ENCODE measurements at regions not wholly inside any gene's neighbourhood (a gene's known extent, or its start where the extent isn't known, plus 50 kb on each side); places are given as distances from the start of the nearest gene placed in this dataset.

DNA sequence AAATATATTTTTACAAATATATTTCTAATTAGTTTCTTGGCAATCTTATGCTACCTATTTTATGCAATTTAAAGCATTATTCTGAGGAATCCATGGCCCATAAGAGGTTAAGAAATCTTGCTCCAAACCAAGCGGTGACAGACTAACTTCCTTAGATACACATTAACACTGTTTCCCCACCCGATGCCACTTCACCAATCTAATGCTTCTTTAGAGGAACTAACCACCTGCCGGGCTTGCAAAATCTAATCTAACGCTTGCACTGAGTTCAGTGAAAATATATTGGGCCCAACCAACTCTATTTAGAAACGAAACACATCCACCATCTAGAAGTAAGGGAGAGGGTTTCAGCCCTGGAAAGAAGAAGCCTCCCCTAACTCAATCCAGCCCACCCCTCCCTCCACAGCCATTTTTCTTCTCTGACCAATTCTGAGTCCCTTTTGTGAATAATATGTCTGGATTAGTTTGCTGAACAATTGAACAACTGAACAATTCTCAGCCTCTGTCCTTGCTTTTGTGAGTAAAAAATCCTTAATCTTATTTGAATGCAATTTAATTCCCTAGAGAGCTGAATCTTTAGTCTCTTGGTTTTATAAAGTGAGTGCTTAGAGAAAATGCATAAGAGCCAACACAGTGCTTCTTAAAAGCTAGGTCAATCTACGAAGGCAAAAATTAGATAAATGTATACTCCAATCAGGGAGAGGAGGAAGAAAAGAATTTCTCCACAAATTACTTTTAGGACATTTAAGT, 150.4 kb upstream of the ADAMTS9 start:
- no peak for DNase-seq

DNA sequence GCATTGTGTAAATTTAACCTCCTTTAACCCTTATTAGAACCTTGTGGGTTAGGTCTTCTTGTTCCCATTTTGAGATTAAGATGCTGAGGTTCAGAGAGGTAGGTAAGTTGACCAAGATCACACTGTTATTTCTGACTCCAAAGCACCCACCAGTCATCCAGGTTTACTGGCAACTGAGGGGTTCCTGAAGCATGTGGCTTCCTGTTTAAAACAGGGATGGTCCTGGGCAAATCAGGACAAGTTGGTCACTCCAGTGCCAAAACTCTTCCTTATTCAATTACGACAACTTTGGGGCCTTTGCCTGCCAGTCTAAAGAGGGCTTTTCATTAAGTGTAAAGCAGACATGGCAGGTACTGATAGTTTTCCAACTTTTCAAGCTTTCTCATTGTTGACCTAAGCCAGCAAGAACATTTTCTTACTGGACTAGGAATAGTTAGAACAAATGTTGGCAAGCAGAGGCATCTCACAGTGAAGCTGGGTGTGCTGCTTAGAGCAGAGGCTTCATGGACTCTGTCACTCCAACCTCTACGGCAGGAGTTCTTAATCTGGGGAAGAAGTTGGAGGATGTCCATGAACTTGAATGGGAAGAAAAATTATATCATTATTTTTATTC, 149.4 kb upstream of the ADAMTS9 start:
- DNase-seq, result no peak

DNA sequence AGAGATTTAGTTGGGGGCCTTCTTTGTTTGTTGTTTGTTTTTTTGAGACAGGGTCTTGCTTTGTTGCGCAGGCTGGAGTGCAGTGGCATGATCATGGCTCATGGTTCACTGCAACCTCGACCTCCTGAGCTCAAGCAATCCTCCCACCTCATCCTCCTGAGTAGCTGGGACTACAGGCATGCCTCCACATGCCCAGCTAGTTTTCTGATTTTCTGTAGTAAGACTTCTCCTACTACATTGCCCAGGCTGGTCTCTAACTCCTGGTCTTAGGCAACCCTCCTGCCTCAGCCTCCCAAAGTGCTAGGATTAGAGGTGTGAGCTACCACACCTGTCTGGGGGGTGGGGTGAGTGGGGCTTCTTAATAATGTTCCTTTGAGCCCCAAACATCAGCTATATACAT, 148.3 kb upstream of the ADAMTS9 start:
- no peak for DNase-seq

DNA sequence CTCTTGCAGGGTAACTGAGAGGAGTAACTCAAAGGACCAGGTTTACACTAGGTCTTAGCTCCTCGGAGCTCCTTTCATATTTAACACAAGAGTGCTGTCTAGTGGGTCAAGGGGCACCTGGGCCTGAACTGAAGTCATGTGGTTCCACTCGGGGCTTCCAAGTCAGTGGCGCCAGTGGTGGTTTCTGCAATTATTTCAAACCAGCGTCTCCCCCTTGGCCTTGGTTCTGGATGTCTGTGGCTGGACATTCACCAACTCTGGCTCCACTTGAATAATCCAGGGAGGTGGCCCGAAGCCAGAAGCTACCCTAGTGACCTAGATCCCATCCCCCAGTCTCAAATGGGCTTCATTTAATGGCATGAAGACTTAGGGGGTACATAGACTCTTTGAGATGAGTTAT, 144.3 kb upstream of the ADAMTS9 start:
- DNase-seq, result no peak

DNA sequence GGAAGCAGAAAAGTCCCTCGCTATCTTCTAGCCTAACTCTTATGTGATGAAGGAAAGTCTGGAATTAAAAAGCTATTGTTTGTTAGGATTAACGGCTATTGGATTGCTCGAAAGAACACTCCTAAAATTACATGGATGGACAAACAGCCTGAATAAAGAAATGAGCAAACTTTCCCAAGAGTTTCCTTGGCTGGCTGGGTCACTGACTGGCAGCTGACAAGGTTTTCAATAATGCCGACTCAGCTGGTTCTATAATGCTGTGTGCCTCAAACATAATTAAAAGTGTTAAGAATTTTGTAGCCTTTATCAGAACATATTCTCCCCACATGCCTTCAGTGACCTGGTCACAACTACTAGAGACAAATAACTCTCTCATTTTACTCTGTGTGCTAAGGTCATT, 142.9 kb upstream of the ADAMTS9 start:
- no peak for DNase-seq

DNA sequence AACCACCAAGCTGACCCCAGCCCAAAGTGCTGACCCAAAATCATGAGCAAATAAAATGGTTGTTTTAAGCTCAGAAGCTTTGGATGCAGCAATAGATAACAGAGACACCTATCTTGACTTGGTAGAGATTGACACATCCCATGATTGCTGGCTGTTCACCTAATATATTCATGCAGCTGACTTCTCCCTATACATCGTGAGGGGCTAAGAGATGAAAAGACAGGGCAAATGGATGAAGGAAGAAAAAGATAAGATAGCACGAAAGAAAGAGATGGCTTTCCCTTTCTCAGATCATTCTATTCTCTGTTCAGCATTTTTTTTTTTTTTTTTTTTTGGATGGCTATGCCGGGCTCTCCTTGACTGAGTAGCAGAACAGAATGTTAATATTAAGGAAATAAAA, 141.5 kb upstream of the ADAMTS9 start:
- no peak for DNase-seq

DNA sequence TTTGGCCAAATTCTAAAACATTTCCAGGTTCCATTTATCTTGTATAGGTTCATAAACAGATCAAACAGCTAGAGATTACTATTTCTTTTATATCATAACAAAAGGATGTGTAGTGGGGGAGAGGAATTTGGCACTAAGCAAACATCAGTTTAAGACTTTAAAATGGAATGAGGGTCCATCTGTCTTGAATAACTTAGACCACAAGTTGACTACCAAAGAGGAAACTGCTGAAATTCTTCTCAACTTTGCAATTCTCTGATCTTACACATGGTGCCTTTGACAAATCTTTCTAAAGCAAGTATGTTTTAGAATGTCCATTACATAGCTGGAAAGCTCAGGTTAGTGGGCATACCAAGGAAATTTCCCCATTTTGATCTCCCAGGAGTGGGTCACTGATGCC, 140.5 kb upstream of the ADAMTS9 start:
- no peak for DNase-seq

DNA sequence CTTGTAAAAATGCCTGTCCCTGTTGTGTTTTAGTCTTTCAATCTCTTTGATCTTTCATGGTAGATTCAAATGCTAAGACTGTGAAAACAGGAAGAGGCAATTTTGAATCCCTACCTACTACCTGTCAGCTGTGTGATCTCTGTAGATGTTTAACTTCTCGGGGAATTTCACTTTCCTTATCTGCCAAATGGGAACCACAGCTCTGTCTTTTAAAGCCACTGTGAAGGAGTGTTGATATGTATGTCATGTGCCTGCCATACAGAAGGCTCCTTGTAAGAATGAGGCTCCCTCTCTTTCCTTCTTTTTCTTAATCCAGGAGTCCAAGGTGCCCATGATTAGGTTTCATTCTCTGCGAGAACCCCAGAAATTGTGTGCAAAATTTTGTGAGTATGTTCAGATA, 139.6 kb upstream of the ADAMTS9 start:
- no peak for DNase-seq

DNA sequence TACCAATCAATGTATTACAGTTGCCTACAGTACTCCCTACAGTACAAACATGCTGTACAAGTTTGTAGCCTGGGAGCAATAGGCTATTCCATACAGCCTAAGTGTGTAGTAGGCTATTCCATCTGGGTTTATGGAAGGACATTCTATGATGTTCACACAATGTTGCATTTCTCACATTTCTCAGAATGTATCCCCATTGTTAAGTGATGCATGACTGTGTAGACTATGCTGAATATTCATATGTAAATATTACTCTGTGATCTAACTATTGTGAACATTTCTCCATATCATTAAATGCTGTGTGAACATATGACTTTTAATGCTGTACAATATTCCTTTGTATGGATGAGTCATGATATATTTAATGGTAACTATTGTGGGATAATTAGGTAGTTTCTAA, 139.2 kb upstream of the ADAMTS9 start:
- DNase-seq, result no peak

DNA sequence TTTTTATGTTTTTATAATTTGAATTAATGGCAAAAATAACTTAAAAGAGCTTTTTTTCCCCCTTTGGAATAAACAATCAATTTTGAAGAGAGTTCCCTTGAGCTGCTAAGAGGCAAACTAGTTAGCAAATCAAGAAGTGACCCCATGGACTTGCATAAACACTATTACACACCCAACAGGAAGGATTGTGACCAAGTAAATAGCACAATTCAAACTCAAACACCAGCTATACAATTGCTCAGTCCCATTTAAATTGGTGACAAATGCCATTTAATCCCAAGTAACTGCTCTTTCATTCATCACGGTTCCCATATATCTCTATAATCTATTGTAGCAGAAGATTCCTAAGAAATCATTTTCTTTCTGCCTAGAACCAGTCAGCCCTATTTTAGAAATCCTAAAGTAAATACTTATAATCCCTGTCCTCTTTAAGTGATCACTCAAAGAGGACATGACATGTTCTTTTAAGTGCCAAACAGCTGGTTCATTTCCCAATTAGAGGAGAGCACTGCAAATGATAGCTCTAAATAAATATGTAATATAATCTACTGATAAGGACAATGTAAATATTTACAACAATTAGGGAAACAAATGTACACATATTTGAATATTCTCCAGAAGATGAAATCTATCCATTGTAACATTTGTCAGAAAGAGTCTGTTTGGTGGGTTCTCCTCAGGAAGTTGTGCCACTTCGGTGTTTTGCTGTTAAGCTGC, 137.8 kb upstream of the ADAMTS9 start:
- DNase-seq, result peak; percentile 38

DNA sequence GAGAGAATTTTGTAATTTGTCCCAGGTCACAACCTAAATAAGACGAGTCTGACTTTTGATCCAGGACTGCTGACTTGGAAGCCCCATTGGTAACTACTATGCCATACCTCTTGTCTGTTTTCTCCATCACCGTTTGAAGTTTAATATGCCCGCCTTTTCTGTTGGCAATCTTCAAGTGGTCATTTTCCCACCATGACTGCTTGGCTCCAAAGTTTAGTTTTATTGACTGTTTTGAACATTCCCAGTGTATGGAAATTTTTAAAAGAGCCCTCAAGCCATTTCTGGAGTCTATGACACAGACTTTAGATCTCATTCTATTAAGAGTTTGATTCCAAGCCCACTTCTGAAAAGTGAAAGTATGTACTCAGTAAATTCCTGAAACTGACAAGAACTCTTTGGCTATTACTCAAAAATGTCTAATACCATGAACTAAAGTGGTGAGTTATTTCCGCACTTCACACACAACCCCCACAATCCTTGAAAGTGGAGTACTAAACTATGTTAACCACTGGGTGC, 136.7 kb upstream of the ADAMTS9 start:
- no peak for DNase-seq

DNA sequence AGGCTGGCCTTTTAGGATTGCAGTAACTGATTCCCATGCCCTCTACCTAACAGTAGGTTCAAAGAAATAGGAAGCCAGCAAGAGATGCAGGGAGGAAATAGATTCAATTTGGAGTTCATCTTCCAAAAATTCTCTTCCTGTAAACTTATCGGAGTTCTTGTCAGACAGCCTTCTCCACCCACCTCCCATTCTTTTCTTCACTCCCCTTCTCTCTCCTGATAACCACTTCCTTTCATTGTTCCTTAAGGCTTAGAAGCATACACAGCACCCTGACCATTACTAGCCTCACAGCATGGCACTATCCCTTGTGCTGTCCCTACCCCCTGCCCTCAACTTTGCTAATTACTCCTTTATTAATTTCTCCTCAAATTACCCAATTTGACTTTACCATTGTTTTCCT, 130.4 kb upstream of the ADAMTS9 start:
- DNase-seq, result no peak

DNA sequence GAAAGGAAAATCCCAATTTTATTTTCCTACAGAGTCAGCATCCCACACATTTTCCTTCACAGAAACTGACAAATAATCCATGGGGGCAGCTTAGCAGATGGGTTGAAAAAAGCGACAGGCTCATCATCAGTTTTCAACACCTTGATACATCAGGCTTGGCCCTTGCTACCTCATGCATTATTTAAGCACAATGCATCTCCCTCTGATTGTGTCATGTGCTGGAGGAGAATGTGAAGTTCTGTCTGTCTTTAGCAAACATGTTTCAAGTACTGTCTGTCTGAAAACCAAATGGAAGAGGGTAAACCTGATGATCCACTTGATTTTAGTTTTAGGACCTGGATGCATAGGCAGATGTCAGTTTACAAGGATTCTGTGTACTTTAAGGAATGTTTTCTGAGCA, 128.6 kb upstream of the ADAMTS9 start:
- no peak for DNase-seq

DNA sequence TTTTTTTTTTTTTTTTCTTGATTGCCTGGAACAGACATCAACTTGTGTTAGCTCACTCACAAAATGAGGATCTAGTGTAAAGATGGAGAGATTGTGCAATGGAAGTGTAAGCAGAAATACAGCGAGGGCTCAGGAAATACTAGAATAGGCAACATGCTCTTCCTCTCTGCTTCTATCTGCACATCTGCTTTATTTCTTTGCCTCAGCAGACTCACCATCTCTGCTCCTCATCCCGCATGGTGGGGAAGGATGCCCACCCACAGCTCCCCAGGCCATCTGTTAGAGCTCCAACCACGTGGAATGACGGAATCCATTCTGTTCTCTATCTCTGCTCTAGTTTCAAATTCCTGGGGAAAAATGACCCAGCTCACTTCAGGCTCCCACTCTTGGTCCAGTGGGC, 128.0 kb upstream of the ADAMTS9 start:
- DNase-seq, result peak; percentile 67

DNA sequence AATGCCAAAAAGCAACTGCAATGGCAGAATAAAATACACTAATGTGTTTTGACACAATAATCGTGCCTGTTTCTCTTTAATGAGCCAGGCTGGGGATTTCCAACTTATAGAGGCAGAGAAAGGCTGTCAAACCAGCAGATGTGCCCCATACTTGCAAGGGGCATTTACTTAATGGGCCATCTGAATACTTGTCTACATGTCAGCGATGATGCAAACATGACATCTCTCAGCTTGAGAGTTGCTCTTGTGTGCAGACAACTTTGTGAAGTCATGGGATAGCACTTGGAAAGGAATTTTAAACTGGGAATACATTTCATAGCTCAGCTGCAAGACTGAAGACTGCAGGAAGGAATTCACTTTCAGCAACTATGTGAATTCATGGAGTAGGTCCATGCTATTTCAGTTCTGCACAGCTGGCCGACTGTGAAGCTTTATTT, 127.4 kb upstream of the ADAMTS9 start:
- DNase-seq, result peak; percentile 88

DNA sequence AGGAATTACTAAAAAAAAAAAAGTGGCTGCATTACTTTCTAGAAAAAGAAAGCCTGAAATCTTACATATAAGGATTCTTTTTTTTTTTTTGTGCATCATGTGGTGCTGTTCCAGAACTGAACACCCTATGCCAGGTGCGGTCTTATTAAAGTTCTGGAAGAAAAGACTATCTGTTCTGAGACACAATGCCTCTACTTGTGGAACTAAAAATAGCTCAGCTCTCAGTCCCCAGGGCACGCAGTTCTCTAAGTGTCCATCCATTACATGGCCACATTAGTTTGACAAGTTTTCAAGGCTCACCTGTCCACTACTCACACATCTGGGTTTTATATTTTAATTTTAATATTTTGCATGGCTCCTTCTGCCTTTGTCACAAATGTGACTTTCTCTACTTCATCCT, 126.6 kb upstream of the ADAMTS9 start:
- DNase-seq, result peak; percentile 68

DNA sequence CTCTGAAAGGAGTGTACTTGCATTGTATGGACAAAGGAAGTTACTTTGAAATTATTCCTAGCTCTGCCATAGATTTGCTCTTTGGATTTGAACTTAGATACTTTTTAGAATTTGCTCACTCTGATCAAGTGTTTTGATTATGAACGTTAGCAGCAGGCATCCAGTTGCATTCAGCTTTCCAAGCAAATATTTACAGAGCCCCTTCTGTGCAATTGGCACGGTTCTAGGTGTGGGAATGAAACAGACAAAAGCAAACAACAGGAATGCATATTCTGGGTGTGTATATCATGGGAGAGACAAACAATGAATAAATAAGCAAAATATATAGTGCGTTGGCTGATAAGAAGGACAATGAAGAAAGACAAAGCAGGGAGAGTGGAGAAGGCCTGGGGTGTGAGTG, 125.5 kb upstream of the ADAMTS9 start:
- DNase-seq, result no peak

DNA sequence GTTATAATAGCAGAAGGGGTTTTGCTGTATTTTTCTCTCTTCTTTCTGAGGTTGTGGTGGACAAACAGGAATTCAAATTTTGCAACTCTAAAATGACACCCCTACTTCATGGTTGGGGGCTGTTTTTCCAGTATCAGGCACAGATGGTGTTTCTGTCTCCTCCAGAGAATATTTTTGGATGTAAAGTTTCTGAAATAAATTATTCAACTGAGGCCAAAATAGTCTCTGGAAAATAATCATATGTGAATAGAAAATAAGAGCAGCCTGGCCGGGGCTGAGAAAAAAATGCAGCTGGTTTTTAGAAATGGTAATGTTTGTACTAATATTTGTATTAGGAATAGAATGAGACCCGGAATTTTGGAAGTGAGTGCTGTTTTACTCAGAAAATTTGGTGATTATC, 121.3 kb upstream of the ADAMTS9 start:
- no peak for DNase-seq

DNA sequence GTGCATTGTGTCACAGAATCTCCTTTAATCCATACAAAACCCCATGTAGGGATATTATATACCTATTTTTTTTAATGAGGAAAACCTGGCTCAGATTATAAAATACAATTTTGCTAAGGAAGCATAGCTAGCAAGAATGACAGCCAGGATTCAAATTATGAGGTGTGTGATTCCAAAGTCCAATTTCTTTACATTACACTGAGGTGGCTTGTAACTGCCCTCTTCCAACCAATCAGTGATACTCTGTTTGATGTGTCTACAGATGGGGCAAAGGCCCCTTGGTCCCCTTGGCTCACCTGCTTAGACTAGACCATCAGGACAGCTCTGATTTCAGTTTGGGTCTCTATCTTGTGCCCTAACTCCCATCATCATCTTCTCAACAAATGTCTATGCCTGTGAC, 120.3 kb upstream of the ADAMTS9 start:
- DNase-seq, result no peak

DNA sequence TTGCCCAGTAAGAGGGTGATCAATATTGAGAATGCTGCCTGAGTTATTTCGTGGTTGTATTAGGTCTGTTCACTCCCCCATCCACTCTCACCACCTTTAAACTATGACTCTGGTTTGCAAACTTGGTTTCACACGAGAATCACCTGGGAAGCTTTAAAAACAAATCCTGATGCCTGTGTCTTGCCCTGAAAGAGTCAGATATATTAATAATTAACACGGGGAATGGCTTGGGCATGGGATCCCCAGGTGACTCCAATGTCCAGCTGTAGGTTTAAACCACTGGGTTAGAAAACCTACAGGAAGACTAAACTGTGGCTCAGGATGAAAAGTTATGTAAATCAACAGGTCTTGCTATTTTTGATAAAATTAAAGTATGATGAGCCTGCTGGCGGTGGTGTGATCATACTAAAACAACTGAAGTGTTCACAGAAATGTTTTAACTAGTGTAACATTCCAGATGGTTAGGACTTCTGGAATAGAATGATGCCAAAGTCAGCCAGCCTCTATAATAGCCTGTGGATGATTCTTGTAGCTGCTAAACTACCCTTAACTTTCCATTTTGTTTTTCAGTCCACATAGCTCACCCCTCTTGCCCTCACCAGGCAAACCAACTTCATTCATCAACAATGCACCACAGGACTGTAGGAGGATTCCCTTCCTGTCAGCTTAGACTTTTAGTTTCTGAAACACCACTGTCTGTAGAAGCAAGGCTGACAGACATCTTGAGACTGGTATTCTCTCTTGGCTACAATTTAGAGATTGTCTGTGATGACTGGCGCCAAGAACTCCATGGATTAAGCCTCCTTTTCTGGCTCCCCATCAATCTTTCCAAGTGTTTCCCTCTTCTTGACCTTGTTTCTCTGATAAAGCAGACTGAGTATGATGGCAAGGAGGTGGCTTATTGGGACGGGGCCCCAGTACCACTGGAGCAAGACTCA, 119.1 kb upstream of the ADAMTS9 start:
- DNase-seq, result no peak

DNA sequence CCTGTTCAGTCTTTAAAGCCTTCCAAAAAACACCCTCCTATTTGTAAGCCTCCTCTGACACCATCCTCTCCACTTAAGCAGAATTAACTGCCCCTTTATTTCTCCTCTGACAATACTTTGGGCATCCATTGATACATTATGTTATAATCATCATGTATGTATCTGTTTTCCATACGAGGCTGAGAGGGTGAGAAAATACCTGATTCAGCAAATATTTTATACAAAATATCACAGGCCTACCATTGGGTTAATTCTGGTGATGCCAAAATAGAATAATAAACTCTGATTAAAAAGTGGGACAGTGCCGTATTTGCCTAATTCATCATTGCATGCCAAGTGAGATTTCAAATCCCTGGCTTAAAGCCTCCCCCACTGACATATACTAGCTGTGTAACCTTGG, 118.2 kb upstream of the ADAMTS9 start:
- no peak for DNase-seq

DNA sequence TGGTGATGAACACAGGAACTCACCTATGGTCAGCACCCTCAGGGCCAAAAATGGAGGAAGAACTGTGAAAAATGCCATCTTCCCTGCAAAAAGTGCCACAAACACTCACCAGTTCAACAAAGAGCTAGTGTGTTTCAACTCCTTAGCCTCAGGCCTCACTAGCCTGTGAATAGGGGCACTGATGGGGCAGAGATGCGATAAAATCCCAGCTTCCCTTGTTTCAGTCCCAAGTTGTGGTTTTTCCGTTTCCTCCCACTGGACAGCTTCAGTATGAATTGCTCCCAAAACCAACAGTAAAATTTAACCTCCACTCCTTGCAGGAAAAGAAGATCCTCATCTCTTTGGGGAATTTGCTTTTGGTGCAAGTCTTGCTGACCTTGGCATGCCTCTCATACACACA, 117.4 kb upstream of the ADAMTS9 start:
- peak; percentile 10 for DNase-seq
